ENCODE measurements at regions not wholly inside any gene's neighbourhood (a gene's known extent, or its start where the extent isn't known, plus 50 kb on each side); places are given as distances from the start of the nearest gene placed in this dataset.
A peak's percentile ranks its signal among the peaks of the same experiment; 100 is the strongest.

DNA sequence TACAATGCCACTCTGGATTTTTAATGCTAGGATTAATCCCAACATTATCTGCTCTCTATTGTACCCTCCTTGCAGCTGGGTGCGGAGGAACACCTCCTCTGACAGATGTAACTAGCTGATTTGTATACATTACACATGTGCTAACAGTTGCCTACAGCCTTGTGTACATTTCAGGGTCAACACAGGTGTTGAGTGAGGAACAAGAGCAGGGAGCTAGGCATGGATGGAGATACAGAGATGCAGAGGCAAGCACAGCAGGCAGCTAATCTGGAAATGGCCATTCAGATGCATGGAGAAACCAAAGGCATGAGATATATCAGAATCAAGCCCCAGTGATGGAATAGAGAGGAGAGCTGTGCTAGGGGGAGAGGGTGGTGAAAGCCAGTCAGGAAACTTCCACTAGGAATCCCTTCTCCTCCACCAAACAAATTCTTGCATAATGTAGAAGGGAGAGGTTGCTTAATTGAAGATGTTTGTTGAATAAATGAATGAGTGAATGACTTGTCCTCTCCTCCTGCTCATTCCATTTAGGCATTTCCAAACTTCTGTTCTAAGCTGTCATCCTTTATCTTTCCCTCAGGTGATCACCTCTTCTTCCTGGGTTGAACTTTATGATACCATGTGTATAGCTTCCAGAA lies 313.2 kb downstream of the ATP23 start:
- Histone ChIP-seq H3K4me3 (no peak overlapping the region), H3K27me3 (no peaks in the 10 kb centered on the region), H3K36me3 (no peaks in the 10 kb centered on the region), H3K4me1 (ENCODE audit: low read depth) (no peaks in the 10 kb centered on the region), H3K9me3 (ENCODE audit: low read depth) (no peaks in the 10 kb centered on the region), H3K27ac (no peak overlapping the region)
- TF ChIP-seq CTCF (IDR thresholded peaks at IDR 0.05; ENCODE audit: low read depth, low read length): no peak
- no peak for DNase-seq (ENCODE audit: low read depth in 1 of 2, low spot score in 1 of 2)

DNA sequence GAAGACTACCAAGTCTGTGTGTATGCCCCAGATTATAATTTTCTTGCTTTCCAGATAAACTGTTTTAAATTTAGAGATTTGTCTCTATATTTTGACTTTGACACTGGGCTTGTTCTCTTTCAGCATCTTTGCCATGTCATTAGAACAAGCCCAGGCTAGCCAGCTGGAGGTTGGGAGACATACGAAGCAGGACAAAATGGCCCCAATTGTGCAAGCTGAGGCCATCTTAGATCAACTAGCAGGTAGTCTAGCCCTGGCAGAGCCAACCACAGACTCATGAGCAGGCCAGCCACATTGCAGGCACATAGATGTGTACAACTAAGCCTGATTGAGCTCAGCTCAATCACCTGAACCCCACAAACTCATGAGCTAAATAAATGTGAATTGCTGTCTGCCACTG lies 321.4 kb downstream of the ATP23 start:
- no peaks in the 10 kb centered on the region for H3K4me1 ChIP-seq (ENCODE audit: low read depth)

DNA sequence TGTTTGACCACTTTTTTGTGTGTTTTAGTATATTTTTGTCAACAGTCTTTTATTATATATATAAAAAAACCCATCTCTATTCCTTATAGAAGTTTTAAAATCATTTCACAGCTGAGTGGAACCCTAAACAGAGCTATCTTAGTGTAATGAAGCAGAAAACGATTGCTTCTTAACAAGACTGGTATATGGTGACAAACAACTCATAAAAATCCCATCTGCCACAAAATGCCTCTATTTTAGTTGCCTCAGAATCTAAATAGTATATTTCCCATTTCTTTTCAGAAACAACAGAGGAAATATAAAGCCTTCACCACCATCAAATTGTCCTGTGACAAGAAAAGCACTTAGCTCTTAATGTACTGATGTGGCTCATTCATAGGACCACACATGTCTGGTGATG lies 322.4 kb downstream of the ATP23 start:
- TF ChIP-seq CTCF (IDR thresholded peaks at IDR 0.05; ENCODE audit: low read depth, low read length): no peak
- no peak overlapping the region for H3K27ac ChIP-seq
- H3K4me1 ChIP-seq (ENCODE audit: low read depth): no peaks in the 10 kb centered on the region
- H3K36me3 ChIP-seq: no peaks in the 10 kb centered on the region
- no peaks in the 10 kb centered on the region for H3K9me3 ChIP-seq (ENCODE audit: low read depth)
- no peak overlapping the region for H3K4me3 ChIP-seq
- no peaks in the 10 kb centered on the region for H3K27me3 ChIP-seq
- no peak for DNase-seq (ENCODE audit: low read depth in 1 of 2, low spot score in 1 of 2)

More for the DNA sequence above, 321.4 kb downstream of the ATP23 start:
- TF ChIP-seq CTCF (IDR thresholded peaks at IDR 0.05; ENCODE audit: low read depth, low read length): no peak
- no peaks in the 10 kb centered on the region for H3K27me3 ChIP-seq
- H3K36me3 ChIP-seq: no peaks in the 10 kb centered on the region
- H3K27ac ChIP-seq: no peak overlapping the region
- no peak overlapping the region for H3K4me3 ChIP-seq
- H3K9me3 ChIP-seq (ENCODE audit: low read depth): no peaks in the 10 kb centered on the region
- DNase-seq (ENCODE audit: low read depth in 1 of 2, low spot score in 1 of 2): no peak

GRCh38 chr12:58268069-58268468 lies 326.7 kb downstream of the ATP23 start:
- no peak for TF ChIP-seq CTCF (IDR thresholded peaks at IDR 0.05; ENCODE audit: low read depth, low read length)
- peak in 1 of 2 donors; percentile 57 for DNase-seq (ENCODE audit: low read depth in 1 of 2, low spot score in 1 of 2)
- no peaks in the 10 kb centered on the region for H3K36me3 ChIP-seq
- no peak overlapping the region for H3K27ac ChIP-seq
- H3K4me1 ChIP-seq (ENCODE audit: low read depth): no peaks in the 10 kb centered on the region
- no peaks in the 10 kb centered on the region for H3K9me3 ChIP-seq (ENCODE audit: low read depth)
- no peak overlapping the region for H3K4me3 ChIP-seq
- H3K27me3 ChIP-seq: no peaks in the 10 kb centered on the region

- no peak overlapping the region for H3K27ac ChIP-seq
- H3K4me1 ChIP-seq (ENCODE audit: low read depth): no peaks in the 10 kb centered on the region
- H3K4me3 ChIP-seq: no peak overlapping the region
- H3K9me3 ChIP-seq (ENCODE audit: low read depth): no peaks in the 10 kb centered on the region
- H3K36me3 ChIP-seq: no peaks in the 10 kb centered on the region
- DNase-seq (ENCODE audit: low read depth in 1 of 2, low spot score in 1 of 2): peak in 1 of 2 donors; percentile 15
- no peaks in the 10 kb centered on the region for H3K27me3 ChIP-seq
- no peak for TF ChIP-seq CTCF (IDR thresholded peaks at IDR 0.05; ENCODE audit: low read depth, low read length)
These were observed 328.1 kb downstream of the ATP23 start for GRCh38 chr12:58269476-58269875.

Measured in cardiac muscle cell (in vitro differentiated cells and primary cell).